ENCODE measurements at regions not wholly inside any gene's neighbourhood (a gene's known extent, or its start where the extent isn't known, plus 50 kb on each side); places are given as distances from the start of the nearest gene placed in this dataset.

DNA sequence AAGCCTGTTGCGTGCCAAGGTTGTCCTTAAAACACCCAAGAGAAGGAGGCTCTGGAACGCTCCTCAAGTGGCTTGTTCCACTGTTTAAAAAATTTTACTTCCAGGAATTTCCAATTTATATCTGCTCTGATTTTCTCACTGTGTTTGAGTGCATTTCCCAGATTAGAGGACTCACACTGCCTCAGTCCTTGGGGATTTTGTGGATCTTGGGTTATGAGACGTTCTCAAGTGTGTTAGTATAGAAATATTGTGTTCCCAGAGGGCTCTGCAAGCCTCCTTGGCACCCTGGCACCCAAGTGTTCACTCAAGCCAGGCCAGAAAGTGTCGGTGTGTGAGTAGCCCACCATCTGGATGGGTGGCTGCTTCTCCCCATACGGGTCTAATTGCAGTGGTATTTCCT, 192.2 kb downstream of the SNX10 start:
- H3K9me3 Mint-ChIP-seq = peaks cover 8% of the 10 kb centered on the region
- H3K4me1 Mint-ChIP-seq = peaks cover 28% of the 10 kb centered on the region
- Histone ChIP-seq H3K4me3 (no peak overlapping the region), H3K27me3 (peaks cover 19% of the 10 kb centered on the region), H2AFZ (replicated peaks) (no peak overlapping the region), H3K36me3 (no peaks in the 10 kb centered on the region), H3K79me2 (ENCODE audit: low read depth) (no peaks in the 10 kb centered on the region), H3K9me3 (ENCODE audit: low read depth) (no peaks in the 10 kb centered on the region), H3K4me2 (no peak overlapping the region), H3F3A (ENCODE audit: low read depth) (no peaks in the 10 kb centered on the region), H3K9ac (no peak overlapping the region), H3K4me1 (no peaks in the 10 kb centered on the region), H3K27ac (no peak overlapping the region), H4K20me1 (ENCODE audit: low read depth) (no peaks in the 10 kb centered on the region)
- H3K27me3 Mint-ChIP-seq (ENCODE audit: insufficient read depth, low read depth) = peaks cover 7% of the 10 kb centered on the region
- H3K36me3 Mint-ChIP-seq = peaks cover 5% of the 10 kb centered on the region
- no peak overlapping the region for H3K27ac Mint-ChIP-seq
- TF ChIP-seq, protein P1, sequence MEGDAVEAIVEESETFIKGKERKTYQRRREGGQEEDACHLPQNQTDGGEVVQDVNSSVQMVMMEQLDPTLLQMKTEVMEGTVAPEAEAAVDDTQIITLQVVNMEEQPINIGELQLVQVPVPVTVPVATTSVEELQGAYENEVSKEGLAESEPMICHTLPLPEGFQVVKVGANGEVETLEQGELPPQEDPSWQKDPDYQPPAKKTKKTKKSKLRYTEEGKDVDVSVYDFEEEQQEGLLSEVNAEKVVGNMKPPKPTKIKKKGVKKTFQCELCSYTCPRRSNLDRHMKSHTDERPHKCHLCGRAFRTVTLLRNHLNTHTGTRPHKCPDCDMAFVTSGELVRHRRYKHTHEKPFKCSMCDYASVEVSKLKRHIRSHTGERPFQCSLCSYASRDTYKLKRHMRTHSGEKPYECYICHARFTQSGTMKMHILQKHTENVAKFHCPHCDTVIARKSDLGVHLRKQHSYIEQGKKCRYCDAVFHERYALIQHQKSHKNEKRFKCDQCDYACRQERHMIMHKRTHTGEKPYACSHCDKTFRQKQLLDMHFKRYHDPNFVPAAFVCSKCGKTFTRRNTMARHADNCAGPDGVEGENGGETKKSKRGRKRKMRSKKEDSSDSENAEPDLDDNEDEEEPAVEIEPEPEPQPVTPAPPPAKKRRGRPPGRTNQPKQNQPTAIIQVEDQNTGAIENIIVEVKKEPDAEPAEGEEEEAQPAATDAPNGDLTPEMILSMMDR (IDR thresholded peaks at IDR 0.05) = no peak
- no peak for TF ChIP-seq EZH2 (IDR thresholded peaks at IDR 0.05)
- TF ChIP-seq EZH2phosphoT487 (IDR thresholded peaks at IDR 0.05) = no peak
- no peak overlapping the region for H3K4me3 Mint-ChIP-seq
- no peak for DNase-seq (ENCODE audit: low spot score)

DNA sequence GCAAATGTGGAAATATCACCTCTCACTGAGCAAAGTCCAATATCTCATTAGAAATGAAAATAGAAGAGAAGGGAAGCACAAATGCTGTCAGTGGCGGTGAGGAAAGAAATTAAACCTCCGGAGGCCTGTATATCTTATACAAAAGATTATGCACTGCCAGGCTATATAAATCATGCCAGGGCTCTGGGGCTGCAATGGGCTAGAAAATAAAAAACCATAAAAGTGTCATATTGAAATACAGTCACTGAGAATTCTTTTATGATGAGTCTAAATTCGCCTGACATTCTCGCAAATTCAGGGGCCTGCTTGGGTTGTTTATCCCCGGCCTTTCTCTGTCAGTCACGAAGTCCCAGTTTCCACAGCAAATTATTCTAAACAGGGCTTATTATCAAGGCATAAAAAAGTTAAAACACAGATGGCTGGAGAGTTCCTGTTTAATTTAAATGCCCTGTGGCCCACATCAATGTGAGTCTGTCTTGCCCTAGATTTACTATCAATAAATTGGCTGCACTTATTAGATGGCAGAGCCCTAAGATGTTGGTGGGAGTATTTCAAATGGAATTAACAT, 193.8 kb downstream of the SNX10 start:
- H3F3A ChIP-seq (ENCODE audit: low read depth) = no peaks in the 10 kb centered on the region
- H3K27ac Mint-ChIP-seq = no peak overlapping the region
- no peaks in the 10 kb centered on the region for H3K79me2 ChIP-seq (ENCODE audit: low read depth)
- peaks cover 4% of the 10 kb centered on the region for H3K27me3 Mint-ChIP-seq (ENCODE audit: insufficient read depth, low read depth)
- no peak overlapping the region for H3K4me3 Mint-ChIP-seq
- H2AFZ ChIP-seq (replicated peaks) = no peak overlapping the region
- no peak for DNase-seq (ENCODE audit: low spot score)
- H3K36me3 ChIP-seq = no peaks in the 10 kb centered on the region
- H3K9me3 ChIP-seq (ENCODE audit: low read depth) = no peaks in the 10 kb centered on the region
- H3K9me3 Mint-ChIP-seq = peaks cover 8% of the 10 kb centered on the region
- peaks cover 3% of the 10 kb centered on the region for H3K4me1 ChIP-seq
- H3K27me3 ChIP-seq = peaks cover 3% of the 10 kb centered on the region
- TF ChIP-seq EZH2phosphoT487 (IDR thresholded peaks at IDR 0.05) = no peak
- TF ChIP-seq, protein P1 (IDR thresholded peaks at IDR 0.05) = no peak
- no peak for TF ChIP-seq EZH2 (IDR thresholded peaks at IDR 0.05)
- H3K4me1 Mint-ChIP-seq = peaks cover 28% of the 10 kb centered on the region
- H3K27ac ChIP-seq = no peak overlapping the region
- no peak overlapping the region for H3K4me2 ChIP-seq
- no peaks in the 10 kb centered on the region for H4K20me1 ChIP-seq (ENCODE audit: low read depth)
- H3K36me3 Mint-ChIP-seq = peaks cover 5% of the 10 kb centered on the region
- no peak overlapping the region for H3K9ac ChIP-seq
- H3K4me3 ChIP-seq = no peak overlapping the region

DNA sequence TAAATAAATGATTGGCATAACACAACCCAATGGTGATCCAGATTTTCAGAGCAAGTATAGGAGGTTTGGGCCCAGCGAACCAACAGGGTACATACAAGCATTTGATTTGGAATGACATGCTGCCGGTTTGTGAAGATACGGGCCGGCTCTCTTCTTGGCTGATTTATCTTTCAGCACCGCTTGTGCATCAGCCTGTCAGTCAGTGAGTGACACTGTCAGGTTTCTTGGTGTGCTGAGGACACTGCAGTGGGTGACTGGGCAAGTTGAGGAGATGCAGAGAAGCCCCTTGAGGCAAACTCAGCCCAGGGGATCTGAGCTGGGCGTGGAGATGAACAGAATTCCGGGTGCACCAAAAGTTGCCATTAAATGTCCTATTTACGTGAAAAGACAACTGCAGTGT, 194.5 kb downstream of the SNX10 start:
- peaks cover 8% of the 10 kb centered on the region for H3K9me3 Mint-ChIP-seq

More for the DNA sequence above, 194.5 kb downstream of the SNX10 start:
- H2AFZ ChIP-seq (replicated peaks) = no peak overlapping the region
- H3K9ac ChIP-seq = no peak overlapping the region
- no peak overlapping the region for H3K27ac Mint-ChIP-seq
- no peaks in the 10 kb centered on the region for H3K36me3 ChIP-seq
- H3K4me3 ChIP-seq = no peak overlapping the region
- H3K4me3 Mint-ChIP-seq = no peak overlapping the region
- no peak overlapping the region for H3K4me2 ChIP-seq
- no peaks in the 10 kb centered on the region for H3K9me3 ChIP-seq (ENCODE audit: low read depth)
- peaks cover 5% of the 10 kb centered on the region for H3K36me3 Mint-ChIP-seq
- TF ChIP-seq EZH2 (IDR thresholded peaks at IDR 0.05) = no peak
- TF ChIP-seq, protein P1 (IDR thresholded peaks at IDR 0.05) = no peak
- no peak for TF ChIP-seq EZH2phosphoT487 (IDR thresholded peaks at IDR 0.05)
- peaks cover 24% of the 10 kb centered on the region for H3K4me1 Mint-ChIP-seq
- no peak overlapping the region for H3K27ac ChIP-seq
- peaks cover 8% of the 10 kb centered on the region for H3K4me1 ChIP-seq
- no peaks in the 10 kb centered on the region for H3K27me3 ChIP-seq
- no peaks in the 10 kb centered on the region for H4K20me1 ChIP-seq (ENCODE audit: low read depth)
- no peak for DNase-seq (ENCODE audit: low spot score)
- no peaks in the 10 kb centered on the region for H3K27me3 Mint-ChIP-seq (ENCODE audit: insufficient read depth, low read depth)
- H3K79me2 ChIP-seq (ENCODE audit: low read depth) = no peaks in the 10 kb centered on the region
- no peaks in the 10 kb centered on the region for H3F3A ChIP-seq (ENCODE audit: low read depth)

All from neural progenitor cell (in vitro differentiated cells).